ENCODE measurements at regions not wholly inside any gene's neighbourhood (a gene's known extent, or its start where the extent isn't known, plus 50 kb on each side); places are given as distances from the start of the nearest gene placed in this dataset.

DNA sequence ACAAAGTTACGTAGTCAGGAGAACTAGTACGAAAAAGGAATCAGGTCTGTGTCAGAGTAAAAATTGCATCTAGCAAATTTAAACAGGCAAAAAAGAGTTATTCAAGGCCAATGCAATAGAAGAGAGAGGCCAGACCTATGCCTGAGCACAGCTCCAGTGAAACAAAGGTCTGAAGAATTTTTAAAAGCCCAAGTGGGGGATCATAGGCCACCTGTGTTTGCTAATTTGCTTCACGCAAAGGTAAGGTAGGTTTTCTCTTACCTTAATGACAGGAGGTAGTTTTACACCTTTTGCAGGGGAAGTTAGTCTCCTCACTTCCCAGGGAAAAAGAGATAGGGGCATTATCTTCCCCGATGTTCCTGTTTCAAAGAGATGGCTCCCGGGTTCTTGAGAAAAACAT lies 448.6 kb upstream of the TECRL start (continued):
- TF ChIP-seq, protein P1, sequence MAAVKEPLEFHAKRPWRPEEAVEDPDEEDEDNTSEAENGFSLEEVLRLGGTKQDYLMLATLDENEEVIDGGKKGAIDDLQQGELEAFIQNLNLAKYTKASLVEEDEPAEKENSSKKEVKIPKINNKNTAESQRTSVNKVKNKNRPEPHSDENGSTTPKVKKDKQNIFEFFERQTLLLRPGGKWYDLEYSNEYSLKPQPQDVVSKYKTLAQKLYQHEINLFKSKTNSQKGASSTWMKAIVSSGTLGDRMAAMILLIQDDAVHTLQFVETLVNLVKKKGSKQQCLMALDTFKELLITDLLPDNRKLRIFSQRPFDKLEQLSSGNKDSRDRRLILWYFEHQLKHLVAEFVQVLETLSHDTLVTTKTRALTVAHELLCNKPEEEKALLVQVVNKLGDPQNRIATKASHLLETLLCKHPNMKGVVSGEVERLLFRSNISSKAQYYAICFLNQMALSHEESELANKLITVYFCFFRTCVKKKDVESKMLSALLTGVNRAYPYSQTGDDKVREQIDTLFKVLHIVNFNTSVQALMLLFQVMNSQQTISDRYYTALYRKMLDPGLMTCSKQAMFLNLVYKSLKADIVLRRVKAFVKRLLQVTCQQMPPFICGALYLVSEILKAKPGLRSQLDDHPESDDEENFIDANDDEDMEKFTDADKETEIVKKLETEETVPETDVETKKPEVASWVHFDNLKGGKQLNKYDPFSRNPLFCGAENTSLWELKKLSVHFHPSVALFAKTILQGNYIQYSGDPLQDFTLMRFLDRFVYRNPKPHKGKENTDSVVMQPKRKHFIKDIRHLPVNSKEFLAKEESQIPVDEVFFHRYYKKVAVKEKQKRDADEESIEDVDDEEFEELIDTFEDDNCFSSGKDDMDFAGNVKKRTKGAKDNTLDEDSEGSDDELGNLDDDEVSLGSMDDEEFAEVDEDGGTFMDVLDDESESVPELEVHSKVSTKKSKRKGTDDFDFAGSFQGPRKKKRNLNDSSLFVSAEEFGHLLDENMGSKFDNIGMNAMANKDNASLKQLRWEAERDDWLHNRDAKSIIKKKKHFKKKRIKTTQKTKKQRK (IDR thresholded peaks at IDR 0.05; ENCODE audit: low read length): no peak
- TF ChIP-seq SMAD3 (CRISPR knock-in tag; IDR thresholded peaks at IDR 0.05): no peak

DNA sequence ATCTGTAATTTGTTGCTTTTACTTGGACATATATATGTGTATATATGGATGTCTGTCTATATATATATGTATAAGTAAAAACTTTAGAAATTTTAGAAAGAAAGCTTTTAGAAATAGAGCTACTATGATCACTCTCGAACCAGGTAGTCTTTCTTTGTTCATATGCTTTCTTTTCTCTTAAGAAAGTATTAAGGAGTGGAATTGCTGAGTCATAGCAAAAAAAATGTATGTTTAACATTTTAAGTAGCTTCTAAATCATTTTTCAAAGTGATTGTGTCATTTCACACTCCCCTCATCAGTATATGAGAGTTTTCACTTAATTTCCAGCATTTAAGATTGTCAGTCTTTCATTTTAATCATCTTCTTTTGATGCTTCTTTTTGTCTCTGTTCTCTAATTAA lies 447.9 kb upstream of the TECRL start:
- ATAC-seq (no peak), FAIRE-seq (no peak), DNase-seq (ENCODE audit: low spot score) (no peak)
- H3K27ac ChIP-seq (ENCODE audit: extremely low read length, insufficient read depth, low read length): no peak overlapping the region
- no TSS peak for BruUV-seq (replicated peaks)
- H3K36me3 ChIP-seq (replicated peaks in 1 of 2; ENCODE audit: control insufficient read depth in 1 of 2, insufficient read depth in 2 of 2, low read length in 2 of 2): no peaks in the 10 kb centered on the region
- POLR2A ChIA-PET: no interaction called here
- no peaks in the 10 kb centered on the region for H3K9me3 ChIP-seq (ENCODE audit: low read length)
- intact Hi-C loops (cut with micrococcal nuclease; ENCODE audit: unreplicated experiment): no loop called here
- H3K4me1 ChIP-seq (ENCODE audit: insufficient read depth, low read length): no peaks in the 10 kb centered on the region
- in situ Hi-C loops (cut with HindIII; ENCODE audit: extremely low pct_ligation_motif_present, low pct_unique_long_range_greater_than_20kb): no loop called here
- WGBS (ENCODE audit: low lambda C conversion rate): 2% methylated on average over 1 of the region's 1 CpG
- no peak overlapping the region for H3K4me3 ChIP-seq (replicated peaks in 1 of 3; ENCODE audit: insufficient read depth in 1 of 3, low read depth in 2 of 3, low read length in 3 of 3)
- H4K20me1 ChIP-seq (ENCODE audit: insufficient read depth, low read length): no peaks in the 10 kb centered on the region
- TF ChIP-seq NR3C1 (CRISPR knock-in tag; IDR thresholded peaks at IDR 0.05): no peak
- no peak for TF ChIP-seq DR1 (CRISPR knock-in tag; IDR thresholded peaks at IDR 0.05)
- TF ChIP-seq NFE2L2 (IDR thresholded peaks at IDR 0.05; ENCODE audit: low read length): 0 out of 2 replicates have a peak, but pooled peaks have one; percentile 37
- TF ChIP-seq FIP1L1 (IDR thresholded peaks at IDR 0.05; ENCODE audit: borderline replicate concordance, insufficient read depth, low read depth, low read length): no peak
- H3K4me2 ChIP-seq (ENCODE audit: low read depth, low read length): no peak overlapping the region
- no peaks in the 10 kb centered on the region for H3K27me3 ChIP-seq (ENCODE audit: control insufficient read depth in 1 of 2, insufficient read depth in 2 of 2, low read length in 2 of 2)
- no peak overlapping the region for H2AFZ ChIP-seq (ENCODE audit: low read length)
- H3K79me2 ChIP-seq (ENCODE audit: insufficient read depth, low read length): no peaks in the 10 kb centered on the region
- CTCF ChIA-PET (ENCODE audit: low intra/inter-chr PET ratio, low total read pairs): no interaction called here
- no peak overlapping the region for H3K9ac ChIP-seq (ENCODE audit: insufficient read depth, low read depth, low read length)

All from HepG2 (cell line).